Naive B cell (primary cell): ENCODE measurements at regions not wholly inside any gene's neighbourhood (a gene's known extent, or its start where the extent isn't known, plus 50 kb on each side); places are given as distances from the start of the nearest gene placed in this dataset.

Source experiments
- ATAC-seq, 2 donors: fragments of 150-1000 bp; cut with Tn5 transposase; 2 replicates each; pipeline ENCODE4 v1.10.0; 2021; ENCODE audit warnings: low read depth in 2 of 2, mild to moderate bottlenecking in 2 of 2, moderate library complexity in 2 of 2
- DNase-seq: peaks from one replicate; pipeline ENCODE4 v3.0.0; 2022
- H3K27ac Mint-ChIP-seq, 6 donors: one replicate each; pipeline ENCODE4 v1.8.0; 2020 to 2022; ENCODE audit warnings: mild to moderate bottlenecking in 6 of 6, mixed read lengths in 6 of 6, moderate library complexity in 5 of 6, inconsistent platforms in 2 of 6
- H3K27me3 Mint-ChIP-seq, 3 donors: one replicate each; pipeline ENCODE4 v1.8.0; 2021 to 2022; ENCODE audit warnings: mixed read lengths in 3 of 3, mild to moderate bottlenecking in 1 of 3
- H3K36me3 Mint-ChIP-seq, 2 donors: one replicate each; pipeline ENCODE4 v1.8.0; 2020 to 2022; ENCODE audit warnings: mixed read lengths in 2 of 2, inconsistent platforms in 1 of 2, mild to moderate bottlenecking in 1 of 2
- H3K4me1 Mint-ChIP-seq, 3 donors: one replicate each; pipeline ENCODE4 v1.8.0; 2020 to 2022; ENCODE audit warnings: mixed read lengths in 3 of 3, inconsistent platforms in 1 of 3, mild to moderate bottlenecking in 1 of 3, moderate library complexity in 1 of 3
- H3K4me3 Mint-ChIP-seq, 8 donors: one replicate each; pipeline ENCODE4 v1.8.0; 2020 to 2022; ENCODE audit warnings: mild to moderate bottlenecking in 8 of 8, mixed read lengths in 8 of 8, moderate library complexity in 8 of 8, inconsistent platforms in 2 of 8
- H3K9me3 Mint-ChIP-seq, 7 donors: one replicate each; pipeline ENCODE4 v1.8.0; 2020 to 2022; ENCODE audit warnings: mixed read lengths in 7 of 7, mild to moderate bottlenecking in 5 of 7, inconsistent platforms in 2 of 7, moderate library complexity in 1 of 7

DNA sequence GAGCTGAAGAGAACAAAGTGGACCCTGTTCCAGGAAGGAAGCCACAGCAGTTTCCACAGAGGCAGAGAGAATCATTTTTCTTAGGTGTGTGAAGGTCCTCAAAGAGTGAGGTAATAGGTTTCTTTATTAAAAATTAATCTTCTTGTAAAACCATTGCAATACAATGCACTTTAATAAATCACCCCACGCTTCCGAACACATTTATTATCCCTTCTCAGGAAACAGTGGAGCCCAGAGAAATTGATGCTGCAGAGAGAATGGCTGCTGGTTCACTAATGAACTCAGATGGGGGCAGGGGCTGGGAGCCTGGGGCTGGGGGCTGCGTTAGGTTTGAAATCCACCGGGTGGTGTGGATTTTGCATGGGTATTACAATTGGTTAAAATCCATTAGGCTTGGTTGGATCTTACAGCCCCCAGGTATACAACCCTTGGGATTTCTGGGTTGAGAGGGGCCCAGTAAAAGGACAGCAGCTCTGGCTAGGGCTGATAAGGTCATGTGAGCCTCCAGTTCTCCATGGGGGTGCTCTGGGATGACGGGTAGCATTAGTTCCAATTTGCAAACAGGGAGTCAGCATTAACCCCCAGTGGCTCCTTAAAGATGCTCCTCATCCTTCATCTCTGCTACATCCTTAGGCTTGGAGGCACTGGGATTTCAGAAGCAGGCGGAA is 718.1 kb upstream of the EEF2KMT start:
- ATAC-seq: no peak
- DNase-seq: no peak
- no peaks in the 10 kb centered on the region for H3K4me1 Mint-ChIP-seq
- H3K36me3 Mint-ChIP-seq: no peaks in the 10 kb centered on the region
- no peak overlapping the region for H3K27ac Mint-ChIP-seq
- H3K27me3 Mint-ChIP-seq: no peaks in the 10 kb centered on the region
- H3K4me3 Mint-ChIP-seq: no peak overlapping the region
- H3K9me3 Mint-ChIP-seq: peaks cover 0 to 17% (median 4%) of the 10 kb centered on the region in 7 donors

DNA sequence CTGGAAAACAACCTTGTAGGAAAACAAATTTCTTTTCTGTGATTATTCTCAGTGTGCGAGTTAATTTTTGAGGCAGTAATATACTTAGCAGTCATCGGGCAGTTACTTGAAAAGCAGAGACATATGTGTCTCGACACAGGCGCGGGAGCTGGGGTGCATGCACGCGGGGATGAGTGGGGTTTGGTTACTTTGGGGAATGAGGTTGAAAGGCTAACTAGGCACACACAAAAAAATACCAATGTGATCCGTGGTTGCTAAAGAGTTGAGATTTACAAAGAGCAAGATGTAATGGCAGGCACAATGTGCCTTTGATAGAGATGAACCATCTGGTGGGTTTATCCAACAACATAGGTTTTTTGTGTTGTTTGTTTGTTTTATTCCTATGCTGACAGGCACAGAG is 703.8 kb upstream of the EEF2KMT start:
- ATAC-seq: no peak

DNA sequence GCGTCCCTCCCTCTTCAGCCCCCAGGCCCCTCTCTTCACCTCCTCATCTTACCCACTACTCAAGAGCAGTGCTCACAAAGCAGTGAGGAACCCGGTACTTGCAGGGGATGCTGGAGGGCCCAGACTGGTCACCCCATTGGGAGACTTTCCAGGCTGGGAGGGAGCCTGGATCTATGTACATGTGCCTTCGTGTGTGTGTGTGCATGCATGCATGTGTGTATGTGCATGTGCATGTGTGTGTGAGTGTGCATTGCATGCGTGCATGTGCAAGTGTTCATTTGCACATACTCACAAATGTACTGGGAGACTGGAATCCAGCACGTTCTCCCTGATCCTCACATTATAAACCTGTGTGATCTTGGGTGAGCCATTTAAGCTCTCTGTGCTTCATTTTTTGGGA is 696.0 kb upstream of the EEF2KMT start:
- H3K4me3 Mint-ChIP-seq: no peak overlapping the region
- H3K9me3 Mint-ChIP-seq: peaks cover 0 to 10% (median 4%) of the 10 kb centered on the region in 7 donors
- no peaks in the 10 kb centered on the region for H3K4me1 Mint-ChIP-seq
- no peak overlapping the region for H3K27ac Mint-ChIP-seq
- ATAC-seq (no peak), DNase-seq (no peak)
- no peaks in the 10 kb centered on the region for H3K36me3 Mint-ChIP-seq
- H3K27me3 Mint-ChIP-seq: no peaks in the 10 kb centered on the region

More for the DNA sequence above, 703.8 kb upstream of the EEF2KMT start:
- peaks cover 0 to 7% of the 10 kb centered on the region in 2 donors for H3K36me3 Mint-ChIP-seq
- H3K4me3 Mint-ChIP-seq: no peak overlapping the region
- no peaks in the 10 kb centered on the region for H3K4me1 Mint-ChIP-seq
- no peaks in the 10 kb centered on the region for H3K27me3 Mint-ChIP-seq
- peaks cover 0 to 23% (median 9%) of the 10 kb centered on the region in 7 donors for H3K9me3 Mint-ChIP-seq
- no peak overlapping the region for H3K27ac Mint-ChIP-seq
- DNase-seq: no peak

DNA sequence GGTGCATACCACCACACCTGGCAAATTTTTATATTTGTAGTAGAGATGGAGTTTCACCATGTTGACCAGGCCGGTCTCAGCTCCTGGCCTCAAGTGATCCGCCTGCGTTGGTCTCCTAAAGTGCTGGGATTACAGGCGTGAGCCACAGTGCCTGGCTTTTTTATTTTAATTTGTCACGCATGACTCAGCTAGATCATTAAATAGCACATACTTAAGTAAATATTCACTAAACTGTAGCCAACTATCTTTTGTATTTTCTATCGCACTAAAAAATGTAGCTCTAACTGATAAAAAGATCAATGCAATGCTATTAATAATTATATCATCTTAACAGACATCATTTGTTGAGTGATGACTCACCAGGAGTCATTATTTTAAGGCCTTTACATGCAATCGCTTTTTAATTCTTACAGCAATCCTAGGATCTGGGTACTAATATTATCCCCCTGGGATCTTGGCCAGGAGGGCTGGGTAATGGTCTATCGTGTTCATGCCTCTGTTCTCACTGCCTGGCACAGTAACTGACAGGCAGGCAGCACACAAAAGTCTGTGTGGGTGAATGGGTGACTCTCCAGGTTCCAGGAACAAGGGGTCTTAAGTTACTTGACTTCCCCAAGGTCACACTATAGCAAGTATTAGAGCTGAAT is 693.5 kb upstream of the EEF2KMT start:
- H3K4me1 Mint-ChIP-seq: no peaks in the 10 kb centered on the region

DNA sequence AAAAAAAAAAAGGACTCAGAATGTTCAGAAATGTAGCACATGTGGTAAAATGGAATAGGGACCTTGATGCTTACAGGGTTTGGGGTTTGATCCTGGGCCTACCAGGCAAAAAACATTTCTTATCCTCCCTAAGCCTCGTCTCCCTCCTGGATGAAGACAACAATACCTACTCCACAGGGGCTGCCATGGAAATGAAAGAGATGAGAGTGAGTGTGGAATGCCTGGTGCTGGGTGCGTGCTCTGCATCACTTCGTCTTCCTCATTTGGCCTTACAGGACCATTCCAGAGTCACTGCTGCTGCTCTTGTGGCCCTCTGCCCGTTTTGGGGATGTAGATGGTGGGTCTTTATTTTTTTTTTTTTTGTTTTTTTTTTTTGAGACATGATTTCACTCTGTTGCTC is 692.9 kb upstream of the EEF2KMT start:
- Mint-ChIP-seq H3K27ac (no peak overlapping the region), H3K27me3 (no peaks in the 10 kb centered on the region), H3K9me3 (peaks cover 0 to 18% (median 9%) of the 10 kb centered on the region in 7 donors), H3K36me3 (no peaks in the 10 kb centered on the region), H3K4me1 (no peaks in the 10 kb centered on the region), H3K4me3 (no peak overlapping the region)
- DNase-seq (no peak), ATAC-seq (no peak)

More for the DNA sequence above, 693.5 kb upstream of the EEF2KMT start:
- ATAC-seq (no peak), DNase-seq (no peak)
- no peak overlapping the region for H3K4me3 Mint-ChIP-seq
- no peak overlapping the region for H3K27ac Mint-ChIP-seq
- H3K27me3 Mint-ChIP-seq: no peaks in the 10 kb centered on the region
- H3K36me3 Mint-ChIP-seq: no peaks in the 10 kb centered on the region
- H3K9me3 Mint-ChIP-seq: peaks cover 0 to 13% (median 3%) of the 10 kb centered on the region in 7 donors

DNA sequence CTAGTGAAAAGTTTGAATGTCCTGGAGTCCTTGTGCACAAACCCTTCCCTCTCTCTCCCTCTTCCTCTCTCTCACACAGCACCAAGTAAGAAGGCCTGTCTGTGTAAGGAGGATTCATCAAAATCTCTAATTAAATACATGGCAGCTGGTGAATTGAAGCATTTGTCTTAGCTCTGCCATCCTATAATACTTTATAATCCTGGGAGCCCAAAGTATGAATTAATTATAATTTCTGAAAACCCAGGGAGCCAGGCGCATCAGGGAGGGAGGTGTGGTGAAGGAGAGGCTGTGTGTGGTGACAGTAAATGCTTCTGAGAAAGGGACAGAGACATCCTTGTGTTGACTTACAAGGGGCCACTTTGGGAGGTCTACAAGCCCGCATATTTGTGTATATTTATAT is 691.4 kb upstream of the EEF2KMT start:
- ATAC-seq: no peak
- no peak for DNase-seq
- Mint-ChIP-seq H3K27ac (no peak overlapping the region), H3K9me3 (peaks cover 3 to 19% (median 9%) of the 10 kb centered on the region in 7 donors), H3K4me1 (no peaks in the 10 kb centered on the region), H3K4me3 (no peak overlapping the region), H3K27me3 (no peaks in the 10 kb centered on the region), H3K36me3 (no peaks in the 10 kb centered on the region)

DNA sequence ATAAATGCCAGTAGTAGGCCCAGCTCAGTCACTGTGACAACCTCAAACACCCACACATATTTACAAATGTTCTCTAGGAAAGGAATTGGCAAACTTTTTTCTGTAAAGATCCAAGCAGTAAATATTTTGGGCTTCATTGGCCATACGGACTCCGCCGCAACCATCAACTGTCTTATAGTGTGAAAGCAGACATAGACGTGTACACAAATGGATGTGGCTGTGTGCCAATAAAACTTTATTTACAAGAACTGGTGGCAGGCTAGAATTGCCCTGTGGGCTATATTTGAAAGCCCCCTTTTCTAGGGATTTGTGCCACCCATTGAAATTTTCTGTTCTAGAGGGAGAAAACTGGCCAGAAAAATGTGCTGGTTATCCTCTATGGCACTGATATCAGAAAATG is 683.8 kb upstream of the EEF2KMT start:
- Mint-ChIP-seq H3K9me3 (peaks cover 5 to 36% (median 10%) of the 10 kb centered on the region in 7 donors), H3K27ac (no peak overlapping the region), H3K27me3 (no peaks in the 10 kb centered on the region), H3K4me1 (no peaks in the 10 kb centered on the region), H3K4me3 (no peak overlapping the region), H3K36me3 (no peaks in the 10 kb centered on the region)
- ATAC-seq (no peak), DNase-seq (no peak)

DNA sequence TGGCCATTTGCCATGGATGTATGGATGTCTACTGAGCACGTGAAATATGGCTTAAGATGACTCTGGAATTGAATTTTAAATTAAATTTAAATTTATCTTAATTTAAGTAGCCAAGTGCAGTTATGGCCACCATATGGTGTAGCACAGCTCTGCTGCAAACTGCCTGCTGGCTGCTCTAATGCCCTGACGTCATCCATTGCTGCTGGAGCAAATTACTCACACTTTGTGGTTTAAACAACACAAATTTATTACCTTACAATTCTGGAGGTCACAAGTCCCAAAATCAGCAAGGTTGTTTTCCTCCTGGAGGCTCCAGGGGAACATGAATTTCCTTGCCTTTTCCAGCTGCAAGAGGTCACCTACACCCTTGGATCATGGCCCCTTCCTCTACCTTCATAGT is 679.3 kb upstream of the EEF2KMT start:
- Mint-ChIP-seq H3K36me3 (no peaks in the 10 kb centered on the region), H3K9me3 (peaks cover 0 to 8% (median 2%) of the 10 kb centered on the region in 7 donors), H3K27me3 (no peaks in the 10 kb centered on the region), H3K4me1 (no peaks in the 10 kb centered on the region), H3K4me3 (no peak overlapping the region), H3K27ac (no peak overlapping the region)
- ATAC-seq: no peak
- no peak for DNase-seq

DNA sequence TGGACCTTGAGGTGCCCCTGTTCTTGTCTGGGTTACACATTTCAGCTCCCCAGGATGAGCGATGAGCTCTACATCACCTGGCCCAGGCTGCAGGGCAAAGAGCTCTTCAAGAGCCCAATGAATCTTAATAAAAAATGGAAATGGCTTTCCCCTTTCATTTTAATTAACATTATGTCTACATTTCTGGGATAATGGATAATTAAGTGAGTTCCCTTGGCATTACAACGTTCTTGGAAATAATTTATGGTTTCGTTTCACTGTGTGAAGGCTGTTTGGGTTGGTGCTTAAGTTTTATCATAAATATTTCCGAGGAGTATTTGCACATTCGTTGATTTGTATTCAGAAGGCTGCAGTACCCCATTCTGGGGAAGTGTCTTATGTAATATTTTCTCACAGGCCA is 678.3 kb upstream of the EEF2KMT start:
- Mint-ChIP-seq H3K9me3 (peaks cover 0 to 8% (median 2%) of the 10 kb centered on the region in 7 donors), H3K36me3 (no peaks in the 10 kb centered on the region)
- DNase-seq: no peak

DNA sequence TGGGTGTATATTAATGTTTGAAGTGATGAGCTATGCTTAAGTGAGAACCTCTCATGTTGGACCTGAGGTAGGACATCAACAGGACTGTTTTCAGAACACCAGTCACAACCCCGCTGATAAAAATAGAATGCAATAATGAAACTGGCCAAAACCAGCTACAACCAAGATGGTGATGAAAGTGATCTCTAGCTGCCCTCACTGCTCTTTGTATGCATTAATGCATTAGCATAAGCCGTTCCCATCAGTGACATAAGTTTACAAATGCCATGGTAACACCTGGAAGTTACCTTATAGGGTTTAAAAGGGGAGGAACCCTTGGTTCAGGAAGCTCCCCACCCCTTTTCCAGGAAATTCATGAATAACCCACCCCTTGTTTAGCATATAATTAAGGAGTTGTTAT is 672.5 kb upstream of the EEF2KMT start:
- no peaks in the 10 kb centered on the region for H3K36me3 Mint-ChIP-seq
- no peak for ATAC-seq
- H3K4me1 Mint-ChIP-seq: no peaks in the 10 kb centered on the region

More for the DNA sequence above, 678.3 kb upstream of the EEF2KMT start:
- H3K4me3 Mint-ChIP-seq: no peak overlapping the region
- H3K27me3 Mint-ChIP-seq: no peaks in the 10 kb centered on the region
- no peak overlapping the region for H3K27ac Mint-ChIP-seq
- H3K4me1 Mint-ChIP-seq: no peaks in the 10 kb centered on the region
- no peak for ATAC-seq

DNA sequence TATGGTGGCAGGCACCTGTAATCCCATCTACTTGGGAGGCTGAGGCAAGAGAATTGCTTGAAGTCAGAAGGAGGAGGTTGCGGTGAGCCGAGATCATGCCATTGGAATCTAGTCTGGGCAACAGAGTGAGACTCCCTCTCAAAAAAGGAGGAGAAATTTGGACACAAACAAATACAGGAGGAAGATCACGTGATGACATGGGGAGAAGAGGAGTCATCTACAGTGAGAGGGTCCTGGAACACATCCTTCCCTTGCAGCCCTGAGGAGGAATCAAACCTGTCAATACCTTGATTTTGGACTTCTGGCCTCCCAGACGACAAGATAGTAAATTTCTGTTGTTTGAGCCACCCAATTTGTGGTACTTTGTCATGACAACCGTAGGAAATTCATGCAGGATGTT is 671.9 kb upstream of the EEF2KMT start:
- H3K27me3 Mint-ChIP-seq: no peaks in the 10 kb centered on the region
- no peak overlapping the region for H3K4me3 Mint-ChIP-seq
- H3K36me3 Mint-ChIP-seq: no peaks in the 10 kb centered on the region
- H3K4me1 Mint-ChIP-seq: no peaks in the 10 kb centered on the region
- no peak for DNase-seq
- H3K9me3 Mint-ChIP-seq: peaks cover under 1 to 18% (median 8%) of the 10 kb centered on the region in 7 donors
- H3K27ac Mint-ChIP-seq: no peak overlapping the region
- ATAC-seq: no peak

More for the DNA sequence above, 672.5 kb upstream of the EEF2KMT start:
- no peak overlapping the region for H3K27ac Mint-ChIP-seq
- no peak for DNase-seq
- peaks cover 0 to 18% (median 8%) of the 10 kb centered on the region in 7 donors for H3K9me3 Mint-ChIP-seq
- H3K4me3 Mint-ChIP-seq: no peak overlapping the region
- no peaks in the 10 kb centered on the region for H3K27me3 Mint-ChIP-seq

DNA sequence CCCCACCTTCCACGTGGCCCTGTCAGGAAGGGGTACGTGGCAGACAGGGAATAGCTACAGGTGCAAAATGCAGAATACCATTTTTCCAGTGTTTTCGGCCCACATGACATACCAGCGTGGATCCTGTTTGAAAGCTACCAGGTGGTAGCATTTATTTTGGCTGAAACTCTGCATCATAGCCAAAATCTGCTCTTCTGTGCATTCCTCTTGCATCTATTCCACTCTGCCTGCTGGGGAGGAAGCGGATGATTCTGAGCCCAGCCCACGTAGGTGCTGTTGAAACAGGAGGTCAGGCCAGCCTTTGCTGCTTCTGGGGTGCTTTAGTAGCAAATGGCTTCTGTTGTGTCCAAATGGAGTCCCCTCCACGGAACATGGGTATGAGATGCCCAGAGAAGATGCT is 670.9 kb upstream of the EEF2KMT start:
- Mint-ChIP-seq H3K4me3 (peak overlapping the region in 1 of 8 donors; percentile 15), H3K27ac (no peak overlapping the region), H3K36me3 (no peaks in the 10 kb centered on the region), H3K9me3 (peaks cover 3 to 18% (median 5%) of the 10 kb centered on the region in 7 donors), H3K27me3 (no peaks in the 10 kb centered on the region), H3K4me1 (no peaks in the 10 kb centered on the region)
- ATAC-seq: no peak
- DNase-seq: no peak

DNA sequence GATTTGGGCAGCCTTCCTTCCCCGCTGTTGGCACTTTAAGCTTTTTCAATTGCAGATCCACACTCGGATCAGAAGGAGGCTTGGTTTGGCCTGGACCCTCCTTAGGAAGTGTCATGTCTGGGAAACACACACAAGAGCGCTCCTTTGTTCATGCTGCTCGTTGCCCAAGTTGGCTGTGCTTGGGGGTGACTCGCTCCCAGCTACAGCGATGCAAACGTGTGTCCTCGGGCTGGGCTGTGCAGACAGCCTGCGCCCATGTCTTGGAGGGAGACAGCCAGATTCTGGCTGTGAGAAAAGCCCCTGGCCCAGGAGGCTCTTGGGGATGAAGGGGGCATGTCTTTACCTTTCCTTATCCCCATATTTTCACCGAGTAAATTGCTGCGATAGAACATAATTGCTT is 665.6 kb upstream of the EEF2KMT start:
- Mint-ChIP-seq H3K4me3 (no peak overlapping the region), H3K36me3 (no peaks in the 10 kb centered on the region), H3K4me1 (no peaks in the 10 kb centered on the region), H3K27me3 (no peaks in the 10 kb centered on the region), H3K27ac (no peak overlapping the region), H3K9me3 (peaks cover 3 to 19% (median 6%) of the 10 kb centered on the region in 7 donors)
- ATAC-seq: no peak
- DNase-seq: no peak

DNA sequence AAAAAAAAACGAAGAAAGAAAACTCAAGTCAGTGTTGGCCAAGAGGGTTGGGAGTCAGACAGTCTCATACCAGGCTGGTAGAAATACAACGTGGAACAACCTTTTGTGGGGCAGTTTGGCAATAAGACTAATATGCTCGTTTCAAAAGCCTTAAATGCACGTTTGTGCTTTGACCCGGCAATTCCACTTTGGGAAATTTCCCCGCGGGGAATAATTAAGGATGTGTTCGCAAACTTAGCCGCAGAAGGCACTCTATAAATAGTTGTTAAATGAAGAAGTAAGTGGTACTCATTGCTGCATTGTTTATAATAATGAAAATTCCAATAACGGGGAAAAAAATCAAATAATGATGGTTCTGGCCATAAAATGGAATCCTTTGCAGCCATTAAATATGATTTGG is 664.8 kb upstream of the EEF2KMT start:
- H3K9me3 Mint-ChIP-seq: peaks cover 3 to 19% (median 6%) of the 10 kb centered on the region in 7 donors
- no peak overlapping the region for H3K4me3 Mint-ChIP-seq
- no peaks in the 10 kb centered on the region for H3K4me1 Mint-ChIP-seq
- H3K36me3 Mint-ChIP-seq: no peaks in the 10 kb centered on the region
- ATAC-seq: no peak
- no peaks in the 10 kb centered on the region for H3K27me3 Mint-ChIP-seq
- DNase-seq: no peak
- H3K27ac Mint-ChIP-seq: no peak overlapping the region
